ENCODE measurements at regions not wholly inside any gene's neighbourhood (a gene's known extent, or its start where the extent isn't known, plus 50 kb on each side); places are given as distances from the start of the nearest gene placed in this dataset.

- no peak for TF ChIP-seq CTCF (IDR thresholded peaks at IDR 0.05)
- H3K27ac Mint-ChIP-seq, result peak overlapping the region; percentile 84
These were observed 119.2 kb downstream of the TM2D1 start for GRCh38 chr1:61605607-61606321.

GRCh38 chr1:61604684-61605083 lies 120.3 kb downstream of the TM2D1 start:
- H3K27ac Mint-ChIP-seq, result no peak overlapping the region
- peaks cover 54% of the 10 kb centered on the region for H3K4me1 Mint-ChIP-seq (ENCODE audit: low read depth)
- TF ChIP-seq CTCF (IDR thresholded peaks at IDR 0.05), result no peak
- no peak overlapping the region for H3K4me3 Mint-ChIP-seq
- DNase-seq, result no peak
- H3K36me3 Mint-ChIP-seq (ENCODE audit: low read depth), result no peaks in the 10 kb centered on the region
- no peaks in the 10 kb centered on the region for H3K27me3 Mint-ChIP-seq (ENCODE audit: insufficient read depth)
- H3K9me3 Mint-ChIP-seq, result no peaks in the 10 kb centered on the region

More at GRCh38 chr1:61605607-61606321, 119.2 kb downstream of the TM2D1 start:
- H3K36me3 Mint-ChIP-seq (ENCODE audit: low read depth), result no peaks in the 10 kb centered on the region
- no peaks in the 10 kb centered on the region for H3K9me3 Mint-ChIP-seq
- H3K4me3 Mint-ChIP-seq, result peak overlapping the region; percentile 59
- no peaks in the 10 kb centered on the region for H3K27me3 Mint-ChIP-seq (ENCODE audit: insufficient read depth)
- DNase-seq, result peak; percentile 41
- H3K4me1 Mint-ChIP-seq (ENCODE audit: low read depth), result peaks cover 54% of the 10 kb centered on the region

- no peak for TF ChIP-seq CTCF (IDR thresholded peaks at IDR 0.05)
- H3K27me3 Mint-ChIP-seq (ENCODE audit: insufficient read depth), result peaks cover 2% of the 10 kb centered on the region; the same call in 1 of the 2 replicates
- no peak overlapping the region for H3K4me3 Mint-ChIP-seq
- DNase-seq, result no peak
- no peak overlapping the region for H3K27ac Mint-ChIP-seq
- no peaks in the 10 kb centered on the region for H3K9me3 Mint-ChIP-seq
- peaks cover 54% of the 10 kb centered on the region for H3K4me1 Mint-ChIP-seq (ENCODE audit: low read depth)
- H3K36me3 Mint-ChIP-seq (ENCODE audit: low read depth), result no peaks in the 10 kb centered on the region
These were observed 120.7 kb downstream of the TM2D1 start for GRCh38 chr1:61604261-61604660.

- no peak for TF ChIP-seq CTCF (IDR thresholded peaks at IDR 0.05)
- Mint-ChIP-seq H3K4me1 (ENCODE audit: low read depth) (peaks cover 45% of the 10 kb centered on the region), H3K27ac (no peak overlapping the region), H3K9me3 (no peaks in the 10 kb centered on the region), H3K27me3 (ENCODE audit: insufficient read depth) (peaks cover 2% of the 10 kb centered on the region; the same call in 1 of the 2 replicates), H3K36me3 (ENCODE audit: low read depth) (no peaks in the 10 kb centered on the region), H3K4me3 (no peak overlapping the region)
- DNase-seq, result no peak
These were observed 122.3 kb downstream of the TM2D1 start for GRCh38 chr1:61602663-61603062.

- no peaks in the 10 kb centered on the region for H3K9me3 Mint-ChIP-seq
- TF ChIP-seq CTCF (IDR thresholded peaks at IDR 0.05), result no peak
- DNase-seq, result no peak
- H3K4me3 Mint-ChIP-seq, result no peak overlapping the region
- H3K36me3 Mint-ChIP-seq (ENCODE audit: low read depth), result no peaks in the 10 kb centered on the region
- peaks cover 2% of the 10 kb centered on the region; the same call in 1 of the 2 replicates for H3K27me3 Mint-ChIP-seq (ENCODE audit: insufficient read depth)
- no peak overlapping the region for H3K27ac Mint-ChIP-seq
- H3K4me1 Mint-ChIP-seq (ENCODE audit: low read depth), result no peaks in the 10 kb centered on the region
These were observed 127.3 kb downstream of the TM2D1 start for GRCh38 chr1:61597601-61598000.

All from HFFc6 (cell line).